ENCODE measurements at regions not wholly inside any gene's neighbourhood (a gene's known extent, or its start where the extent isn't known, plus 50 kb on each side); places are given as distances from the start of the nearest gene placed in this dataset.
A peak's percentile ranks its signal among the peaks of the same experiment; 100 is the strongest.

DNA sequence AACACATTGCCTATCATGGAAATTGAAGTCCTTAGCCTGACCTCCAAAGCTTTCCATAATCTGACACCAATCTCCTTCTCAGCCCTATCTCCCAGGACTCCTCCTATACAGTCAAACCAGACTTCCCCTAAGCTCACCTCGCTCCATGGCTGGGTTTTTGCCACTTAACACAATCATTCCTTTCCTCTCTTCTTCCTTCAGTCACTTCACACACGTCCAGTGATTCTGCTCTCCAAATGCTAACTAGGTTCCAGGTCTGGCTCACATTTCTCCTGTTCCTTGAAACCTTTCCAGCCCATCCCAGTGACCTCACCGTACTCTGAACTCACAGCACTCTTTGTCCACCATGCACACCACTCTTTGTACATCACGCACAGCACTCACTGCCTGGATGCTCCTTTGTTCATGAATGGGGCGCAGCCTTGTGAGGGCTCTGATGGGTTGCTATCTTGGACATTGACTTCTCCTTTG is 98.4 kb downstream of the GLUL start:
- Histone ChIP-seq H3K4me1 (peaks cover 35 to 43% (median 42%) of the 10 kb centered on the region in 3 donors), H3K4me3 (no peak overlapping the region), H3K27me3 (no peaks in the 10 kb centered on the region), H3K27ac (no peak overlapping the region), H3K36me3 (no peaks in the 10 kb centered on the region), H3K9me3 (no peaks in the 10 kb centered on the region)
- intact Hi-C loops (cut with DNase I), result no loop called here
- TF ChIP-seq, protein P1, sequence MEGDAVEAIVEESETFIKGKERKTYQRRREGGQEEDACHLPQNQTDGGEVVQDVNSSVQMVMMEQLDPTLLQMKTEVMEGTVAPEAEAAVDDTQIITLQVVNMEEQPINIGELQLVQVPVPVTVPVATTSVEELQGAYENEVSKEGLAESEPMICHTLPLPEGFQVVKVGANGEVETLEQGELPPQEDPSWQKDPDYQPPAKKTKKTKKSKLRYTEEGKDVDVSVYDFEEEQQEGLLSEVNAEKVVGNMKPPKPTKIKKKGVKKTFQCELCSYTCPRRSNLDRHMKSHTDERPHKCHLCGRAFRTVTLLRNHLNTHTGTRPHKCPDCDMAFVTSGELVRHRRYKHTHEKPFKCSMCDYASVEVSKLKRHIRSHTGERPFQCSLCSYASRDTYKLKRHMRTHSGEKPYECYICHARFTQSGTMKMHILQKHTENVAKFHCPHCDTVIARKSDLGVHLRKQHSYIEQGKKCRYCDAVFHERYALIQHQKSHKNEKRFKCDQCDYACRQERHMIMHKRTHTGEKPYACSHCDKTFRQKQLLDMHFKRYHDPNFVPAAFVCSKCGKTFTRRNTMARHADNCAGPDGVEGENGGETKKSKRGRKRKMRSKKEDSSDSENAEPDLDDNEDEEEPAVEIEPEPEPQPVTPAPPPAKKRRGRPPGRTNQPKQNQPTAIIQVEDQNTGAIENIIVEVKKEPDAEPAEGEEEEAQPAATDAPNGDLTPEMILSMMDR (IDR thresholded peaks at IDR 0.05), result no peak
- 61 to 65% methylated on average over 5 of the region's 5 CpGs for WGBS, 2 donors
- ATAC-seq (peak in 1 of 4 donors; percentile 24), DNase-seq (peak in 1 of 6 donors; percentile 11), FAIRE-seq (no peak)

DNA sequence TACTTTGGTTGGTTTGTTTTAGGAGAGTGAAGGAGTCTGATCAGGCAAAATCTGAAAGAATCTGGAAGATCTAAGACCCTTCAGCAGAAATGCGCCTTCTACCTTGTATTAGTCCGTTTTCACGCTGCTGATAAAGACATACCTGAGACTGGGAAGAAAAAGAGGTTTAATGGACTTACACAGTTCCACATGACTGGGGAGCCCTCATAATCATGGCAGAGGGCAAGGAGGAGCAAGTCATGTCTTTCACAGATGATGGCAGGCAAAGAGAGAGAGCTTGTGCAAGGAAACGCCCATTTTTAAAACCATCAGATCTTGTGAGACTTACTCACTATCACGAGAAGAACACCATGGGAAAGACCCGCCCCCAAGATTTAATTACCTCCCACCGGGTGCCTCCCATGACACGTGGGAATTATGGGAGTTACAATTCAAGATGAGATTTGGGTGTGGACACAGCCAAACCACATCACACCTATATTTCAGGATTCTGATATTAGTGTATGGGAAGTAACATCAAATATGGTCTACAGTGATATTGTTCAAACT is 99.3 kb downstream of the GLUL start:
- DNase-seq, result no peak
- Histone ChIP-seq H3K27me3 (no peaks in the 10 kb centered on the region), H3K4me1 (peaks cover 35 to 43% (median 42%) of the 10 kb centered on the region in 3 donors), H3K27ac (peak overlapping the region; percentile 59 to 86 (median 70)), H3K4me3 (no peak overlapping the region), H3K9me3 (no peaks in the 10 kb centered on the region), H3K36me3 (no peaks in the 10 kb centered on the region)
- no peak for ATAC-seq
- intact Hi-C loops (cut with DNase I), result no loop called here
- FAIRE-seq, result no peak
- 61 to 63% methylated on average over 8 of the region's 8 CpGs for WGBS, 2 donors
- TF ChIP-seq, protein P1 (IDR thresholded peaks at IDR 0.05), result no peak

DNA sequence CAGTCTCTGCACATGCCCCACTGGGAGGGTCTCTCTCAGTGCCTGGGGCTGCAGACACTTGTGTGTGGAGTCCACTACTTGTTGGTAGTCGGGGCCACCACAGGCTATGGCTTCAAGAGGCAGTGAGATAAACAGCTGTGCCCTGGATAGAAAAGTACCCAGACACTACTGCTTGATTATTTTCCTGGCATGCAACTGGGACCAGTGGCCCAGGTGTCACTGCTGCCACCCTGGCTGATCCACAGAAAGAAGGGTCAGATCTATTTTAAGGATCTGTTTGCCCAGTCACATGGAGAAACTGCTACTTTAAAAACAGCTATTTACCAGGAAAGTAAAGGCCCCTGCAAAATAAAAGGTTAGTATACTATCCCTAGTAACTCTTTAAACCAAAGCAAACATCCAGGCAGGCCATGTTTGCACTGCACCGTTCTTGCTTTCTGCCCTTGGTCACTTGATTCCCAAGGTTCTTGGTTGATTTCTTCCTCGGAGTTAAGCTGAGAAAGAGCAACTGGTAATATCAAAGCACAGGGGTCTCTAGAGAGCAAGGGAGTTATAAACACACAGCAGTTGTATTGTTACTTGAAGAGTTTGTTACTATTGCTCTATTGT is 99.9 kb downstream of the GLUL start:
- FAIRE-seq (no peak), DNase-seq (peak in 3 of 6 donors; percentile 29 to 65 (median 50)), ATAC-seq (peak; percentile 69 to 82 (median 80))
- no peak overlapping the region for H3K4me3 ChIP-seq
- H3K9me3 ChIP-seq, result no peaks in the 10 kb centered on the region
- intact Hi-C loops (cut with DNase I), result no loop called here
- TF ChIP-seq, protein P1 (IDR thresholded peaks at IDR 0.05), result no peak
- H3K27ac ChIP-seq, result peak overlapping the region; percentile 59 to 86 (median 70)
- peaks cover 35 to 43% (median 42%) of the 10 kb centered on the region in 3 donors for H3K4me1 ChIP-seq
- H3K27me3 ChIP-seq, result no peaks in the 10 kb centered on the region
- WGBS, 2 donors, result 15 to 18% methylated on average over 3 of the region's 3 CpGs
- no peaks in the 10 kb centered on the region for H3K36me3 ChIP-seq

GRCh38 chr1:182288749-182289604 is 102.6 kb downstream of the GLUL start:
- H3K4me3 ChIP-seq, result no peak overlapping the region
- H3K27ac ChIP-seq, result peak overlapping the region; percentile 6 to 86 (median 48)
- 71 to 81% methylated on average over 4 of the region's 4 CpGs for WGBS, 2 donors
- TF ChIP-seq, protein P1 (IDR thresholded peaks at IDR 0.05), result no peak
- no peaks in the 10 kb centered on the region for H3K36me3 ChIP-seq
- FAIRE-seq (no peak), ATAC-seq (peak in 1 of 4 donors; percentile 3), DNase-seq (no peak)
- H3K9me3 ChIP-seq, result no peaks in the 10 kb centered on the region
- intact Hi-C loops (cut with DNase I), result no loop called here
- peaks cover 35 to 43% (median 42%) of the 10 kb centered on the region in 3 donors for H3K4me1 ChIP-seq
- H3K27me3 ChIP-seq, result no peaks in the 10 kb centered on the region
